GM10266 (cell line): ENCODE measurements at regions not wholly inside any gene's neighbourhood (a gene's known extent, or its start where the extent isn't known, plus 50 kb on each side); places are given as distances from the start of the nearest gene placed in this dataset.

Source experiments
- DNase-seq: peaks from one replicate; pipeline ENCODE4 v3.0.0; 2012; ENCODE audit errors: extremely low spot score
- TF ChIP-seq, protein P1 (sequence below): IDR thresholded peaks from 2 replicates; pipeline ENCODE4 v1.5.1; 2012; ENCODE audit warnings: mild to moderate bottlenecking, low read depth; ENCODE audit not compliant: control insufficient read depth, insufficient read depth; ENCODE audit errors: missing control alignments

- DNase-seq, result no peak
- TF ChIP-seq, protein P1, sequence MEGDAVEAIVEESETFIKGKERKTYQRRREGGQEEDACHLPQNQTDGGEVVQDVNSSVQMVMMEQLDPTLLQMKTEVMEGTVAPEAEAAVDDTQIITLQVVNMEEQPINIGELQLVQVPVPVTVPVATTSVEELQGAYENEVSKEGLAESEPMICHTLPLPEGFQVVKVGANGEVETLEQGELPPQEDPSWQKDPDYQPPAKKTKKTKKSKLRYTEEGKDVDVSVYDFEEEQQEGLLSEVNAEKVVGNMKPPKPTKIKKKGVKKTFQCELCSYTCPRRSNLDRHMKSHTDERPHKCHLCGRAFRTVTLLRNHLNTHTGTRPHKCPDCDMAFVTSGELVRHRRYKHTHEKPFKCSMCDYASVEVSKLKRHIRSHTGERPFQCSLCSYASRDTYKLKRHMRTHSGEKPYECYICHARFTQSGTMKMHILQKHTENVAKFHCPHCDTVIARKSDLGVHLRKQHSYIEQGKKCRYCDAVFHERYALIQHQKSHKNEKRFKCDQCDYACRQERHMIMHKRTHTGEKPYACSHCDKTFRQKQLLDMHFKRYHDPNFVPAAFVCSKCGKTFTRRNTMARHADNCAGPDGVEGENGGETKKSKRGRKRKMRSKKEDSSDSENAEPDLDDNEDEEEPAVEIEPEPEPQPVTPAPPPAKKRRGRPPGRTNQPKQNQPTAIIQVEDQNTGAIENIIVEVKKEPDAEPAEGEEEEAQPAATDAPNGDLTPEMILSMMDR, result no peak
These were observed 112.4 kb upstream of the PFN2 start for GRCh38 chr3:150082898-150083654.

DNA sequence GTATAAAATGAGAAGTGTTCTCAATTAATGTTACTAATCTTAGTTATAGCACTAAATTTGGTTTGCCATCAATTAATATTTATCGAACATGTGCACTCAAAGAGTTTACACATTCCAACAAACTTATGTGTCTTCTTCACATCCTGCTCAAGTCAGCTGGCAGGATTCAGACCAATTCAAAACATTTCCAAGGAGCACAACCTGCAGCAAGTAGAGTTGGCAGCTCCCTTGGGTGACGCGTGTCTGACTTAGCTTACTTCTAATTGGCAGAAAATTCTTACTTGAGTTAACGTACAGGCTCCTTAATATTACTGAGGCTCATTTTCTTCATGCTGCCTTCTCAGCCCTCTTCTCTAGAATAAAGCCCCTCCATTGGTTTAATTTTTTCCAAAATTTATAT lies 110.4 kb upstream of the PFN2 start:
- DNase-seq, result no peak
- TF ChIP-seq, protein P1, result no peak

GRCh38 chr3:150080058-150080730 lies 109.5 kb upstream of the PFN2 start:
- TF ChIP-seq, protein P1, result no peak
- no peak for DNase-seq

DNA sequence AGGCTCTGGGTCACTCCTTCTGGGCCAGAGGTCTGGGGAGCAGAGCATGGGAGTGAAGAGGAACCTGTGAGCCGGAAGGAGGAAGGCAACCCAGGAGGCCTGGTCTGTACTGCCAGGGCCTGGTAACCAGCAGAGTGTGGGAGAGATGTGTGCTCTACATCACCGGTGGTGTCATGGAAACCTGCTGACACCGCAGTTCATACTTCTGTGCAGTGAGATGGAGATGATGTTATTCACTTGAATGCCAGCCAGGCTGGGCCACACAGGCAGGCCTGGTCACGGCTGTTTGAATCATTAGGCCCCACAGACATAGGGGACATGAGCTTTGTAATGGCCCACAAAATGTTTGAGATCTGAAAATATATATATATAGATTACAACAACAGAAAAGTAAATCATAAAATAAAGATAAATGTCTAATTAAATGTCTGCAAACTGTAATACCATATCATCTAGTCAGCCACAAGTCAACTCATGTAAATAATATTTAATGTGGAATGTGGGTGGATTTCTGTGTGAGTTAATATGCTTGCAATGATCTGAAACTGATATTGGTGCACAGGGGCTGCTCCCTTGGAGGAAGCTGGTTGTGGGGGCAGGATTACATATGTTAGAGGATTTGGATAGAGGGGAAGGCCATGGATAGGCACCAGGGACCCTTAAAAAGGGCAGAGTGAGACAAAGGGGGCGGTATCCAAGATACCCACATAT lies 108.5 kb upstream of the PFN2 start:
- TF ChIP-seq, protein P1, result no peak
- no peak for DNase-seq

DNA sequence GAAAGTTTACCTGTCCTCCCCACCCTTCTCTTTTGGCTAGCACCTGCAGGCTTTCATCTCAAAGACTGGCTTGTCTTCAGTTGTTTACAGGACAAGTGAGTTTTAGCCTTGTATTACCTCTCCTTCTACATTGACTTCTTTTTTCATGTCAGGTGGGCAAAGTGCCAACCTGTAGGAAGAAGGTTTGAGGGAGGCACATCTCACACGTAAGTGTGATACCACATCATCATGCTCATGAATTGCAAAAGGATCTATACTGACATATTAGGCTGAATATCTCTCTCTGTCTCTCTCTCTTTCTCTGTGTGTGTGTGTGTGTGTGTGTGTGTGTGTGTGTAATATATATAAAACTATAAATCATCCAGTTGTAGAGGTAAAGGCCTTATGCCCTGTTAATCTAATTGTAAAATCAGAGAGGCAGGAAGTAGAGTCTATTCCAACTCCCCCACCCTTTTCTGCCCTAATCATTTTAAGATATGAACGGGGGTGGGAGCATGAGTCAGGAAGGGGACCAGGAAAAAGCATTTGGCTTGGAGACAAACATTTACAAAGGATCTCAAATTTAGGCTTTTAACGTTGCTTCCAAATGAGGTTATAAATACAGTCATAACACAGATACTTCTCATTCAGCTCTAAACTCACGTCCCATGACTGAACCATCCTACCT lies 107.0 kb upstream of the PFN2 start:
- TF ChIP-seq, protein P1, result no peak
- DNase-seq, result no peak

DNA sequence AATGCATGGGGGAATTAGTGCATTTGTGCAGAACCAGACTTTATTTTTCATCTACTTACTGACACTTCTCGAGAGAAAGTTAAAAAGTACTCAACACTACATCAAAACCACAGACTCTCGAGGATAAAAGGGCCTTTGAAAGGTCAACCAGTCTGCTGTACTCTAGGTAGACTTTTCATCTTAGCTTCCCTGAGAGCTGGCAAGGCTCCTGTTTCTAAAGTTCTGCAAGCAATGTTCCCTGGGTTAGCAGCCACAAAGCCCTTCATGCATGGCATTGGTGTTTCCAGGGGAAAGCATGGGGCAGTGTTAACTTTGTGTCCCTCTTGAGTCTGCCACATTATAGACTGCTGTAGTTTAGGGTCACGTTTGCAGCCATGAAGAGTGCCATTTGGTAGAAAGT lies 106.4 kb upstream of the PFN2 start:
- no peak for DNase-seq
- TF ChIP-seq, protein P1, result no peak
